GM10266 (cell line): ENCODE measurements at regions not wholly inside any gene's neighbourhood (a gene's known extent, or its start where the extent isn't known, plus 50 kb on each side); places are given as distances from the start of the nearest gene placed in this dataset.

Experiments
- DNase-seq: peaks from one replicate; pipeline ENCODE4 v3.0.0; 2012; ENCODE audit errors: extremely low spot score
- TF ChIP-seq, protein P1 (sequence below): IDR thresholded peaks from 2 replicates; pipeline ENCODE4 v1.5.1; 2012; ENCODE audit warnings: mild to moderate bottlenecking, low read depth; ENCODE audit not compliant: control insufficient read depth, insufficient read depth; ENCODE audit errors: missing control alignments

DNA sequence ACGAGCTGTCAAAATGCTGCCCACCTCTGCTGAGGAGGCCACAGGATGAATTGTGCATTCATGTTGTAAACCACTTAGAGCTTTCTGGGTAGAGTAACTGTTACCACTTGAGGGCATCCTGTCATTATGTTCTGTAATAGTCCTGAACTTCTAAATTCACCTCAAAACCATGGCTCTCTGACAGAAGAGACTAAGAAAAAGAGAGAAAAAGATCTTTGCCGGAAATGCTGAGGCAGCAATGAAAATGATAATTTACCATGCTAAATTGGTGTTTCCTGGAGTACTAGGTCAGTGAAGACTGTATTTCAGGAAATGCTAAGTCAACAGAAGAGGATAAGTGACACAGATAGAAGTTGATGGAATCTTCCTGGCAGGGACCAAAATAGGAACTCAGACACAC is 942.3 kb upstream of the SLIT2 start:
- TF ChIP-seq, protein P1, sequence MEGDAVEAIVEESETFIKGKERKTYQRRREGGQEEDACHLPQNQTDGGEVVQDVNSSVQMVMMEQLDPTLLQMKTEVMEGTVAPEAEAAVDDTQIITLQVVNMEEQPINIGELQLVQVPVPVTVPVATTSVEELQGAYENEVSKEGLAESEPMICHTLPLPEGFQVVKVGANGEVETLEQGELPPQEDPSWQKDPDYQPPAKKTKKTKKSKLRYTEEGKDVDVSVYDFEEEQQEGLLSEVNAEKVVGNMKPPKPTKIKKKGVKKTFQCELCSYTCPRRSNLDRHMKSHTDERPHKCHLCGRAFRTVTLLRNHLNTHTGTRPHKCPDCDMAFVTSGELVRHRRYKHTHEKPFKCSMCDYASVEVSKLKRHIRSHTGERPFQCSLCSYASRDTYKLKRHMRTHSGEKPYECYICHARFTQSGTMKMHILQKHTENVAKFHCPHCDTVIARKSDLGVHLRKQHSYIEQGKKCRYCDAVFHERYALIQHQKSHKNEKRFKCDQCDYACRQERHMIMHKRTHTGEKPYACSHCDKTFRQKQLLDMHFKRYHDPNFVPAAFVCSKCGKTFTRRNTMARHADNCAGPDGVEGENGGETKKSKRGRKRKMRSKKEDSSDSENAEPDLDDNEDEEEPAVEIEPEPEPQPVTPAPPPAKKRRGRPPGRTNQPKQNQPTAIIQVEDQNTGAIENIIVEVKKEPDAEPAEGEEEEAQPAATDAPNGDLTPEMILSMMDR, result no peak
- no peak for DNase-seq

DNA sequence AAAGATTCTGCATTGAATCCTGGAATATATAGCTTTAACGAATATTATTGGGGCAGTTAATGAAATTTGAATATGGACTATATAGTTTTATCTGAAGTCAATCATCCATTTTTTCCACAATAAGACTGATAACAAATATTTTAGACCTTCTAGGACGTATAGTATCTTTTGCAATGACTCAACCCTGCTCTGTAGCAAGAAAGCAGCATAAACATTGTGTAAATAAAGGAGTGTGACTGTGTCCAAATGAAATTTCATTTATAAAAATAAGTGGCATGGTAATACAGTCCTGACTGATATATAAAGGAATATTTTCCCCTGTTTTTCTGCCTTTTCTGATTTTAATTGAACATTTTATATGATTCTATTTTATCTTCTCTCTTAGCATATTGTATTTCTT is 947.7 kb upstream of the SLIT2 start:
- DNase-seq, result no peak
- TF ChIP-seq, protein P1, result no peak

DNA sequence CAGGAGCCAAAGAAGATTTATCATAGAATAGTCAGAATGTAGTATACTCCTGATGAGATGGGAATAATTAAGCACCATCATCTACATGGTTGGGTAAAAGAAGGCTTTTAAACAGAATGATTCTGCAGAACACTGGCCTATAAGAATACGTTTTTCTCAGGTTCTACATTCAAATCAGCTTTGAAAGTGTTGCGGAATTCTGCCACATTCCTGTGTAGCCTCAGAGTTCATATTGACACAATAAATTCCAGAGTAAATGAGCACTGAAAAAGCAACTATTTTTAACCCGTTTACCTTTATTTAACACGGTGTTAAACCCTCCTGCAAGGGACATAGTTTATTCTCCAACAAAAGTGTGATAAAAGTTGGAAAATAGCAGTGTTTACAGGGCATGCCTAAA is 950.2 kb upstream of the SLIT2 start:
- DNase-seq, result no peak
- TF ChIP-seq, protein P1, result no peak

DNA sequence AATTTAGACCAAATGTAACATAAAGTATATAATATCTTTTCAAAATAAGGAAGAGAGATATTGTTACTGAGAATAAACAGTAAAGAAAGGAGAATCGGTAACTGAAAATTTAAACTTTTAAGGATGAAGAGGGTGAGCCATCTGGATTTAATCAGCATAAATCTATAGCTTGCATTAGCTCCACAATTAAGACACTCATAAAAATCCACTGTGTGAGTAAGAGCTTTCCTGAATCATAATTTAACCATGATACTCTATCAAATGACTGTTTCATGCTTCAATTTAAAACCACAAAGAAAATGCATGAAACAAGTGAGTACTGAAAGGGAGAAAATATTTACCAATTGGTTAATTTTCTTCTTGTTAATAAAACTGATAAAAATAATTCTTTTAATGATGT is 951.5 kb upstream of the SLIT2 start:
- TF ChIP-seq, protein P1, result no peak
- no peak for DNase-seq

DNA sequence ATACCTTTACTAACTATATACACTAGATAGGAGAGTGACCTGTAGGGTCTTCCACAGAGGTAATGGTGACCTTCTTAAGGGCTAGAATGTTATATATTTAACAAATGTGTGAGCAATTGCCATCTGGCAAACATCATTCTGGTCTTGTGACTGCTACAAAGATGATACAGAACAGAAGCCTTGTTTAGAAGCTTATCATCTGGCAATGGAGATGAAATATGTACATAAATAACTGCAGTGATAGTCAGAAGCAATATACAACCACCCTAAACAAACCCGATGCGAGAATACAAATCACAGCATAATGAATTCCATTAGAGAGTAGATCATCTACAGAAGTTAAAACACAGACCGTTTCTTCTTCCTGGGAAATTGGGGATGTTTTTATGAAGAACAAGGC is 952.7 kb upstream of the SLIT2 start:
- TF ChIP-seq, protein P1, result no peak
- DNase-seq, result no peak

DNA sequence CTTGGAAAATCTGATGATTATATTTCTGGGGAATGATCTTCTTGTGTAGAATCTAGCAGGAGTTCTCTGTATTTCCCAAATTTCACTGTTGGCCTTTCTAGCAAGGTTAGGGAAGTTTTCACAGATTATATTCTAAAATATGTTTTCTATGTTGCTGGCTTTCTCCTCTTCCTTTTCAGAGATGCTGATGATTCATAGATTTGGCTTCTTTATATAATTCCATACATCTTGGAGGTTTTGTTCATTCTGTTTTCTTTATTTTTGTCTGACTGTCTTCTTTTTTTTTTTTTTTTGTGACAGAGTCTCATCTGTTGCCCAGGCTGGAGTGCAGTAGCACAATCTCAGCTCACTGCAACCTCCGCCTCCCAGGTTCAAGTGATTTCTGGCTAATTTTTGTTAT is 957.9 kb upstream of the SLIT2 start:
- no peak for DNase-seq
- TF ChIP-seq, protein P1, result no peak

DNA sequence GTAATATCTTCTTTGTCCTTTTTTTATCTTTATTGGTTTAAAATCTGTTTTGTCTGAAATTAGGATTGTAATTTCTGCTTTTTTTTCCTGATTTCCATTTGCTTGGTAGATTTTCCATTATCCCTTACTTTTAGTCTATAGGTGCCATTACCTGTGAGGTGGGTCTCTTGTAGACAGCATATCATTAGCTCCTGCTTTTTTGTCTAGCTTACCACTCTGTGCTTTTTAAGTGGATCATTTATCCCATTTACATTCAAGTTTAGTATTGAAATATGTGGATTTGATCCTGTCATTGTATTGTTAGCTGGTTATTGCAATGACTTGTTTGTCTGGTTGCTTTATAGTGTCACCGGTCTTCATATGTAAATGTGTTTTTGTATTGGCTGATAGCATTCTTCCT is 958.6 kb upstream of the SLIT2 start:
- TF ChIP-seq, protein P1, result no peak
- DNase-seq, result no peak
